Epithelial cell of prostate (primary cell): ENCODE measurements at regions not wholly inside any gene's neighbourhood (a gene's known extent, or its start where the extent isn't known, plus 50 kb on each side); places are given as distances from the start of the nearest gene placed in this dataset.
"Not testable (repeated sequence)": the region's sequence is repeated elsewhere in the genome, so short reads cannot be mapped to it uniquely, and the experiment has no call there.

Experiments
- DNase-seq: peaks from one replicate; pipeline ENCODE4 v3.0.0-alpha.2; 2011; ENCODE audit warnings: low read depth, low spot score
- H3K27ac ChIP-seq: fragments of 450-650 bp; 2 replicates; pipeline ENCODE4 v1.5.1; 2017; ENCODE audit warnings: mild to moderate bottlenecking

GRCh38 chr11:26882363-26882880 lies 111.5 kb upstream of the FIBIN start:
- peak; percentile 10 for DNase-seq
- not testable (repeated sequence) for H3K27ac ChIP-seq

- DNase-seq = no peak
- H3K27ac ChIP-seq = no peak overlapping the region
Measured at GRCh38 chr11:26891501-26891900, 102.4 kb upstream of the FIBIN start.

- no peak overlapping the region for H3K27ac ChIP-seq
- DNase-seq = no peak
Measured at GRCh38 chr11:26896719-26897118, 97.2 kb upstream of the FIBIN start.

DNA sequence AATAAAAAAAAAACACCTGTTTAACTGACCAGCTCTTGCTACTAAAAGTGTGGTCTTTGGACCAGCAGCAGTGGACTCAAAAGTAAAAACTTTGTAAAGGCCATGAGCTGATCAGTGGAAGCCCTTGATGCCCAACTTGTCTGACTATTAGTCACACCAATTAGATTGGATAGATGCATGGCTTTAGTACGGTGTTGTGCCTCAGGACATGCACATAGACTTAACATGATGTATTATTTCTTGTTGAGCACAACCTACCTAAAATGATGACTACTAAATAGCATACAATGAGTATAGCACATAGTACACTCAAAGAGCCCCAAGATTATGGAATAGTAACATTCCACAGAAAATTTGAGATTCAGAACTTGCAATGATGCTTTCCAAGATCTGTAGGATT lies 95.1 kb upstream of the FIBIN start:
- H3K27ac ChIP-seq = no peak overlapping the region
- DNase-seq = no peak

DNA sequence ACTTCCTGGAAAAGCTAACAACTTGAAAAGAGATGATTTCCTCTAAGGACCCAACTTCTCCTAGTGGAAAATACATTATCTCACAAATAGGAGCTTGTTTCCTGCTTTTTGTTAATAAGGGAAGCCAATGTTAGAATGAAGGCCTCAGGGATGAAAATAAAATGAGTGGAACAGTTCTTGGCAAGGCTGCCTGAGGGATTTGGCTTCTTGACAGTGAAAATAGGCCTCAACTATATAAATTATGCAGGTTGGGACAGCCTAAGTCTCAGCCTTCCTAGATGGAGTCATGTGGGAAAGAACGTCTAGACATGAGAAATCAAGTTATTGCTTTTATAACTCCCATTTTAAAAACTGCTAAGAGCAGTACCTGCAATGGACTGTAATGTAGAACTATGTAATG lies 92.8 kb upstream of the FIBIN start:
- H3K27ac ChIP-seq = no peak overlapping the region
- no peak for DNase-seq

- DNase-seq = no peak
- no peak overlapping the region for H3K27ac ChIP-seq
Measured at GRCh38 chr11:26904132-26904531, 89.8 kb upstream of the FIBIN start.

DNA sequence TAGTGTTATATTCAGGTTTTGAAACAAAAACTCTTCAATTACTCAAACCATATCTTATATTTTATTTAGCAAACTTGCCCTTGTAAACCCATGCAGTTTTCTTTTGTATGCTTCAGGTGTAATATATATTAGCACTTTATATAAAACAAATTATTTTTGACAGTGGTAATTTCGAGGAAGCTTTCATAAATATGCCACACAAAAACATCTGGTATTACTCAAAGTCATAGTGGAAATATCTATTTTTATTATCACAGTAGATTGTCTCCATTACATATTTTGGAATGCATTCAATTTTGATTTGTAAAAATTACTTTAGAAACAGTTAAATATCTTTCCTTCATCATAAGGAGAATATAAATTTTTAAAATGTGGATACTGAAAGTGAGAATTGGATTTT lies 89.1 kb upstream of the FIBIN start:
- no peak overlapping the region for H3K27ac ChIP-seq
- no peak for DNase-seq

- H3K27ac ChIP-seq = no peak overlapping the region
Measured at GRCh38 chr11:26905368-26905767, 88.5 kb upstream of the FIBIN start.

DNA sequence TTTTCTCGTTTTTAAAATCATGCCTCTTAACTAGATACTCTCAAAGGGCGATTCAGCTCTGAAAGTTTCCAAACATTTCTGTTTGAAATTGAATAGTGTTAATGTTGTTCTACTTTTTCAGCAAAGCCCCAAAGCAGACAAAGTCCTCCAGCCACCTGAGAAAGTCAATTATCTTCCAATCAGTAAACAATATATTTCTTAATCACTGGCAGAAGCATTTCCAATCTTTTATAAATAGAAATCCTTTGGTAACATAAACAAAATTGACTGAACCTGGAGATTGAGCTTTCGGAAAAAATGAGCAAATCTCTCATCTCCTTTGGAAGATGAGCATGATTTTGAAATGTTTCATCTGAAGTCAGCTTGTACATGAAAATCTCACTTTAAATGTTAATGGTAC lies 84.4 kb upstream of the FIBIN start:
- DNase-seq = no peak

More at GRCh38 chr11:26905368-26905767, 88.5 kb upstream of the FIBIN start:
- DNase-seq = peak; percentile 14

GRCh38 chr11:26909991-26910591 lies 83.8 kb upstream of the FIBIN start:
- H3K27ac ChIP-seq = no peak overlapping the region
- no peak for DNase-seq

More for the DNA sequence above, 84.4 kb upstream of the FIBIN start:
- no peak overlapping the region for H3K27ac ChIP-seq

DNA sequence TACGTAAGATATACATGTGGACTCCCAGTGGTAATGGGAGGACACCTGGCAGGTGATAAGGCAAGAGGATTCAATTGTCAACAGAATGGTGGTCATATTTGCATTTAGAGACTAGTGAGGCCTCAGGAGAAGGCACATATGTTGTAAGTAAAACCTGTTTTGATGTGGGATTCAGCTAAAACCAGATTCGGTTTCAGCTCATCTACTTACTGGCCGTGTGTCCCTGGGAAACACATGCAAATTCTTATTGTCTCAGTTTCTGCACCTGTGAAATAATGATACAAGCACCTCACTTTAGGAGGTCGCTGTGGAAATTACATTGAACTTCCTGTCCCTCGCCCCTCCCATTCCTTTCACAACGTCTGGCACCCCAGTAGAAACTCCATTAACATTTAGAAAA lies 78.9 kb upstream of the FIBIN start:
- no peak overlapping the region for H3K27ac ChIP-seq
- DNase-seq = no peak

DNA sequence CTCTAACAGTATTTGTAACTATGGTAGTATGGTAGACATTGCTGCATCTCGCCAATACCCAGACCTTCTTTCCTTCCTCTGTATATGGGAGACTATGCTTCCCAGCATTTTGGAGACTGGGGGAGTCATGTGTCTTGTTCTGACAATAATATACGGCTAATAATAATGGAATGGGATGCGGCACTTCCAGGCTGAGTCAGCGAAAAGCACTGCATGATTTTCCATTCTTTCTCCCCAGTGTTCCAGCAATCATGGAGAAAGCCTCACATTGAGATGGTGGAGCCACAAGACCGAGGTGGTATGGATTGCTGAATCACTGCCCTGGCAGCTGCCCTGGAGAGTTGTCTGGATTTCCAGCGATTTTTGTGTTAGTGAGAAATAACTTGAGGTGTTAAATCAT lies 77.1 kb upstream of the FIBIN start:
- DNase-seq = no peak
- no peak overlapping the region for H3K27ac ChIP-seq

DNA sequence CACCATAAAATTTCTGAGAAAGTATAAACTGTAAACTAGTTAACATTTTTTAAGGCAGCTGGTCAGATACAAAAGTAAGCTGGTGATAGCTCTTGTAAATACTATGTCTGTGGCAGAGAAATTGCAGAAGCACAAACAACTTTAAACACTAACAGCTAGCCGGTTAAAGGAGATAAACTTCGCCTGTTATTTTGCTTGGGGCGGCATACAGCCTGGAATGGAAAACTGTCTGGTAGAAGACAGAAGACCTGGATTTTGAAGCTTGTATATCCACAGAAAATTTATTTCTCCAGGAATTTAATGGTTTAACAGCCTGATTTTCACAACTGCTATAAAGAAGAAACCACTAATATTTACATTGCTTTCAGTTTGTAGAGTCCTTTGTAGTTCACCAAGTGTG lies 65.3 kb upstream of the FIBIN start:
- no peak for DNase-seq
- no peak overlapping the region for H3K27ac ChIP-seq

GRCh38 chr11:26929806-26930517 lies 64.0 kb upstream of the FIBIN start:
- DNase-seq = no peak
- no peak overlapping the region for H3K27ac ChIP-seq

DNA sequence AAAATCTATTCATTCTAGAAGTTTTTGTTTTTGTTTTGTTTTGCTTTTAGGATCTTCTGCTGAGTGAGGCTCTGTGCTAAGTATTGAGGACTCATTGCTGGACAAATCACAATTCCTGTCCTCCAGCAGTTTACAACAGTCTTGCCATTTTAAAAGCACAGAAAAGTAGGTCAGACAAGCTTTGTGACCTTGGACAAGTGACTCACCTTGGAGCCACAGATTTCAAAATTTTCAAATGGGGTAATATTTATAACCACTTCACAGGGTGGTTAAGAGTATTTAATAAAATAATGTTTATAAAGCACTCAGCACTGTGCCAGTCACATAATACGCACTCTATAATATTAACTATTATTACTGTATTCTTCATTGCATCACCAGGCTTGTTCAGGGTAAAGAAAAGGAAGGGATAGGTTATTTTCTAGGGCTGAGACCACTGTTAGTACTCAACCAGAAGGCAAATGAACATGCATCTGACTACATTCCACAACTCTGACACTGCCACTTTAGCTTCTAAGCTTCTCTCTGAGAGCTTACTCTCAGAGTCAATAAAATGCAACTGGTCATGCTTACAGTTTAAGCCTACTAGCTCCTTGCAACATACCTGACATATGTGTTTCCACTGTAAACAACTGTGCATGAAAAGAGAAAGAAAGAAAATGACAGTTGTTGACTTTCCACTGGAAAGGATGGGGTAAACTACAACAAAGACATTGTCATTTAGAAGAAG lies 63.2 kb upstream of the FIBIN start:
- DNase-seq = no peak
- H3K27ac ChIP-seq = no peak overlapping the region

GRCh38 chr11:26931248-26931631 lies 62.7 kb upstream of the FIBIN start:
- H3K27ac ChIP-seq = no peak overlapping the region
- no peak for DNase-seq

- H3K27ac ChIP-seq = no peak overlapping the region
- DNase-seq = no peak
Measured at GRCh38 chr11:26931881-26932280, 62.0 kb upstream of the FIBIN start.

DNA sequence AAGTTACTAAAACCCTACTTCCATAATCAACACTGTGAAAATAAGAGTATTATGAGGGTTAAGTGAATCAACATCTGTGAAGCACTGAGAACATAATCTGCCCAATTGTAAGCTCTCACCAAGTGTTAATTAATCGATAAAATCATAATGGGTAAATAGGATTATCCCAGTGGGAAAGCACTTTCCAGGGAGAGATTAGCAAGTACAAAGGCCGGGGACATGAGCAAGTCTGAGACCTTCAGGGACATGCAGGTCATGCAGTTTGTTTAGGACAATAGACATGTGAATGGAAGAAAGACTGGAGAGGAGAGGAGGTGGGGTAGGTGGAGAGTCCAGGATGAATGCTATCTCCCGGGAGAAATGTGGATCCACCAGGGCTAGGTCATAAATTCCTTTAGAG lies 57.8 kb upstream of the FIBIN start:
- no peak overlapping the region for H3K27ac ChIP-seq
- DNase-seq = no peak

DNA sequence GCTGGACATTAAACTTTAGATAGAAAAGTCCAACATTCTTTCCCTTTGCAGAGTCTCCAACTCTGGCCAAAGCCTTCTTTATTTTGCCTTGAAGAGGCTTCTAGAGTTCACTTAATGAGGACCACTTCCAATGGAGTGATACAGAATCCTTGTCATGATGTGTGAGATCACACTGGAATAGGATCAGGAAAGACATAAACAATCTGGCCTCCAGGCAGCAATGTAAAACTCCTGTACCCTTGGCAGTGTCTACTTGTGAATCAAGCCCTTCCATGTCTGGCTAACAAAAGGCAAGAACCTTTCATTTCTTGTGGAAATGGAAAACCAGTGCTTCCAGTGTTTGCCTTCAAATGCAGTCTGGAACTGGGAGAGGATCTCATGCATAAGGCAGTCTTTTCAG lies 56.5 kb upstream of the FIBIN start:
- DNase-seq = no peak

DNA sequence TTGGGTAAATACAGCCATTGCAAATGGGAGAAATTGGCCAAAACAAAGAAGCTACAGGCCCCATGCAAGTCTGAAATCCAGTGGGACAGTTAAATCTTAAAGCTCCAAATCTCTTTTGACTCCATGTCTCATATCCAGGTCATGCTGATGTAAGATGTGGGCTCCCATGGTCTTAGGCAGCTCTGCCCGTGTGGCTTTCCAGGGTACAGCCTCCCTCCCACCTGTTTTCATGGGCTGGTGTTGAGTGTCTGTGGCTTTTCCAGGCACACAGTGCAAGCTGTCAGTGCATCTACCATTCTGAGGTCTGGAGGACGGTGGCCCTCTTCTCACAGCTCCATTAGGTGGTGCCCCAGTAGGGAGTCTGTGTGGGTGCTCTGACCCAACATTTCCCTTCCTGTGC lies 53.4 kb upstream of the FIBIN start:
- DNase-seq, H3K27ac ChIP-seq: not testable (repeated sequence)

More for the DNA sequence above, 56.5 kb upstream of the FIBIN start:
- H3K27ac ChIP-seq = no peak overlapping the region

- DNase-seq = no peak
- H3K27ac ChIP-seq = no peak overlapping the region
Measured at GRCh38 chr11:26942356-26942755, 51.6 kb upstream of the FIBIN start.
